DND-41 (cell line): ENCODE measurements at regions not wholly inside any gene's neighbourhood (a gene's known extent, or its start where the extent isn't known, plus 50 kb on each side); places are given as distances from the start of the nearest gene placed in this dataset.

ENCODE experiments used
- CTCF ChIP-seq: IDR thresholded peaks from 2 replicates; pipeline ENCODE4 v1.5.1; 2012; ENCODE audit warnings: borderline replicate concordance, low read length, moderate library complexity, mild to moderate bottlenecking; ENCODE audit not compliant: poor library complexity, severe bottlenecking; ENCODE audit errors: extremely low read depth
- EZH2 ChIP-seq: IDR thresholded peaks from 3 replicates; pipeline ENCODE4 v1.6.1; 2012; ENCODE audit warnings: borderline replicate concordance, low read depth, mild to moderate bottlenecking, moderate library complexity, low read length, inconsistent platforms; ENCODE audit not compliant: severe bottlenecking

- no peak for TF ChIP-seq CTCF
- TF ChIP-seq EZH2, result no peak
These were observed 129.6 kb upstream of the SOX5 start for GRCh38 chr12:24079083-24079482.
